ENCODE measurements at regions not wholly inside any gene's neighbourhood (a gene's known extent, or its start where the extent isn't known, plus 50 kb on each side); places are given as distances from the start of the nearest gene placed in this dataset.

GRCh38 chr7:145016068-145016467 lies 180.2 kb upstream of the TPK1 start:
- Histone ChIP-seq H3K27ac (no peak overlapping the region), H3K36me3 (no peaks in the 10 kb centered on the region), H3K4me1 (no peaks in the 10 kb centered on the region), H3K27me3 (replicated peaks in 1 of 7) (no peaks in the 10 kb centered on the region), H3K9me3 (no peaks in the 10 kb centered on the region), H3K4me3 (no peak overlapping the region)
- 68 to 75% (median 72%) methylated on average over 3 of the region's 3 CpGs for WGBS, 5 donors
- TF ChIP-seq POLR2AphosphoS5 (IDR thresholded peaks at IDR 0.05) (no peak), CTCF (IDR thresholded peaks at IDR 0.05 in 8 of 11, conservative IDR thresholded peaks at IDR 0.05 in 3 of 11) (no peak), POLR2A (IDR thresholded peaks at IDR 0.05) (no peak)
- intact Hi-C loops (cut with DNase I; ENCODE audit: low total_unique reads) = no loop called here
- DNase-seq = no peak

- H3K4me1 ChIP-seq = no peaks in the 10 kb centered on the region
- no peak overlapping the region for H3K27ac ChIP-seq
- no peaks in the 10 kb centered on the region for H3K36me3 ChIP-seq
- intact Hi-C loops (cut with DNase I; ENCODE audit: low total_unique reads) = no loop called here
- no peak overlapping the region for H3K4me3 ChIP-seq
- no peaks in the 10 kb centered on the region for H3K27me3 ChIP-seq (replicated peaks in 1 of 7)
- H3K9me3 ChIP-seq = no peaks in the 10 kb centered on the region
- TF ChIP-seq POLR2A (IDR thresholded peaks at IDR 0.05) (no peak), CTCF (IDR thresholded peaks at IDR 0.05 in 8 of 11, conservative IDR thresholded peaks at IDR 0.05 in 3 of 11) (no peak), POLR2AphosphoS5 (IDR thresholded peaks at IDR 0.05) (no peak)
- DNase-seq = no peak
- 70 to 96% (median 75%) methylated on average over 3 of the region's 3 CpGs for WGBS, 5 donors
Observed at GRCh38 chr7:145009876-145010275, 174.0 kb upstream of the TPK1 start.

GRCh38 chr7:145005601-145006000 lies 169.7 kb upstream of the TPK1 start:
- Histone ChIP-seq H3K36me3 (no peaks in the 10 kb centered on the region), H3K4me1 (no peaks in the 10 kb centered on the region), H3K4me3 (no peak overlapping the region), H3K9me3 (peaks cover 0 to 15% (median 9%) of the 10 kb centered on the region in 8 donors), H3K27me3 (replicated peaks in 1 of 7) (no peaks in the 10 kb centered on the region), H3K27ac (no peak overlapping the region)
- TF ChIP-seq POLR2AphosphoS5 (IDR thresholded peaks at IDR 0.05) = no peak
- TF ChIP-seq POLR2A (IDR thresholded peaks at IDR 0.05) = no peak
- TF ChIP-seq CTCF (IDR thresholded peaks at IDR 0.05 in 8 of 11, conservative IDR thresholded peaks at IDR 0.05 in 3 of 11) = no peak
- intact Hi-C loops (cut with DNase I; ENCODE audit: low total_unique reads) = no loop called here
- DNase-seq = no peak
- WGBS, 5 donors = 86 to 96% (median 91%) methylated on average over 2 of the region's 2 CpGs

GRCh38 chr7:144997512-144997911 lies 161.7 kb upstream of the TPK1 start:
- peaks cover 11 to 73% (median 63%) of the 10 kb centered on the region in 8 donors for H3K9me3 ChIP-seq
- H3K4me3 ChIP-seq = no peak overlapping the region
- no peak overlapping the region for H3K27ac ChIP-seq
- H3K27me3 ChIP-seq (replicated peaks in 1 of 7) = no peaks in the 10 kb centered on the region
- TF ChIP-seq POLR2A (IDR thresholded peaks at IDR 0.05) = no peak
- no peak for TF ChIP-seq CTCF (IDR thresholded peaks at IDR 0.05 in 8 of 11, conservative IDR thresholded peaks at IDR 0.05 in 3 of 11)
- no peak for DNase-seq
- H3K4me1 ChIP-seq = no peaks in the 10 kb centered on the region
- H3K36me3 ChIP-seq = no peaks in the 10 kb centered on the region
- intact Hi-C loops (cut with DNase I; ENCODE audit: low total_unique reads) = no loop called here
